Astrocyte (in vitro differentiated cells and primary cell): ENCODE measurements at regions not wholly inside any gene's neighbourhood (a gene's known extent, or its start where the extent isn't known, plus 50 kb on each side); places are given as distances from the start of the nearest gene placed in this dataset.

Source experiments
- DNase-seq: peaks from one replicate; pipeline ENCODE4 v3.0.0-alpha.2; 2010; ENCODE audit warnings: low read depth
- FAIRE-seq: peaks from 2 replicates; lab custom pipeline; 2011; peaks lifted over from hg19 to GRCh38; lab: Jason Lieb, UNC
- H2AFZ ChIP-seq: 2 replicates; pipeline ENCODE4 v1.6.0; 2012; ENCODE audit warnings: low read depth, low read length, inconsistent platforms
- H3K27ac ChIP-seq: 2 replicates; pipeline ENCODE4 v1.5.1; 2011; ENCODE audit warnings: low read depth, low read length, inconsistent platforms
- H3K27me3 ChIP-seq: 2 replicates; pipeline ENCODE4 v1.6.0; 2011; ENCODE audit warnings: low read length, inconsistent platforms; ENCODE audit not compliant: insufficient read depth
- H3K36me3 ChIP-seq: 2 replicates; pipeline ENCODE4 v1.5.1; 2011; ENCODE audit warnings: low read length, inconsistent platforms; ENCODE audit not compliant: insufficient read depth
- H3K4me1 ChIP-seq: 2 replicates; pipeline ENCODE4 v1.5.1; 2011; ENCODE audit warnings: low read length, inconsistent platforms; ENCODE audit not compliant: insufficient read depth
- H3K4me2 ChIP-seq: 2 replicates; pipeline ENCODE4 v1.6.0; 2012; ENCODE audit warnings: low read length, inconsistent platforms
- H3K4me3 ChIP-seq: 2 replicates; pipeline ENCODE4 v1.5.1; 2011; ENCODE audit warnings: low read depth, mild to moderate bottlenecking, low read length, inconsistent platforms; ENCODE audit not compliant: insufficient read depth
- H3K79me2 ChIP-seq: 2 replicates; pipeline ENCODE4 v1.6.0; 2012; ENCODE audit warnings: mild to moderate bottlenecking, low read length, inconsistent platforms; ENCODE audit not compliant: insufficient read depth
- H3K9ac ChIP-seq: 2 replicates; pipeline ENCODE4 v1.6.0; 2012; ENCODE audit warnings: mild to moderate bottlenecking, low read length, inconsistent platforms
- H3K9me3 ChIP-seq: 2 replicates; pipeline ENCODE4 v1.5.1; 2012; ENCODE audit warnings: low read depth, mild to moderate bottlenecking, low read length, inconsistent platforms; ENCODE audit not compliant: insufficient read depth
- H4K20me1 ChIP-seq: 2 replicates; pipeline ENCODE4 v1.6.0; 2012; ENCODE audit warnings: low read length, inconsistent platforms; ENCODE audit not compliant: insufficient read depth
- H3K27ac Mint-ChIP-seq: one replicate; pipeline ENCODE4 v1.8.0; 2021; ENCODE audit warnings: mild to moderate bottlenecking, mixed read lengths; ENCODE audit not compliant: unreplicated experiment
- H3K27me3 Mint-ChIP-seq: one replicate; pipeline ENCODE4 v1.8.0; 2021; ENCODE audit warnings: low read depth, mixed read lengths; ENCODE audit not compliant: unreplicated experiment
- H3K36me3 Mint-ChIP-seq: one replicate; pipeline ENCODE4 v1.8.0; 2021; ENCODE audit warnings: low read depth, mixed read lengths; ENCODE audit not compliant: unreplicated experiment
- H3K4me1 Mint-ChIP-seq: one replicate; pipeline ENCODE4 v1.8.0; 2021; ENCODE audit warnings: low read depth, mixed read lengths; ENCODE audit not compliant: unreplicated experiment
- H3K4me3 Mint-ChIP-seq: one replicate; pipeline ENCODE4 v1.8.0; 2021; ENCODE audit warnings: mild to moderate bottlenecking, moderate library complexity, mixed read lengths; ENCODE audit not compliant: unreplicated experiment
- H3K9me3 Mint-ChIP-seq: one replicate; pipeline ENCODE4 v1.8.0; 2021; ENCODE audit warnings: mild to moderate bottlenecking, mixed read lengths; ENCODE audit not compliant: unreplicated experiment
- EZH2 ChIP-seq: IDR thresholded peaks from 2 replicates; pipeline ENCODE4 v1.6.1; 2012; ENCODE audit warnings: mild to moderate bottlenecking, low read length, inconsistent platforms; ENCODE audit not compliant: insufficient read depth
- TF ChIP-seq, protein P1 (sequence below): IDR thresholded peaks from 2 replicates; pipeline ENCODE4 v1.5.1; 2011; ENCODE audit warnings: low read depth, mild to moderate bottlenecking, inconsistent platforms, low read length, moderate library complexity; ENCODE audit not compliant: insufficient read depth

DNA sequence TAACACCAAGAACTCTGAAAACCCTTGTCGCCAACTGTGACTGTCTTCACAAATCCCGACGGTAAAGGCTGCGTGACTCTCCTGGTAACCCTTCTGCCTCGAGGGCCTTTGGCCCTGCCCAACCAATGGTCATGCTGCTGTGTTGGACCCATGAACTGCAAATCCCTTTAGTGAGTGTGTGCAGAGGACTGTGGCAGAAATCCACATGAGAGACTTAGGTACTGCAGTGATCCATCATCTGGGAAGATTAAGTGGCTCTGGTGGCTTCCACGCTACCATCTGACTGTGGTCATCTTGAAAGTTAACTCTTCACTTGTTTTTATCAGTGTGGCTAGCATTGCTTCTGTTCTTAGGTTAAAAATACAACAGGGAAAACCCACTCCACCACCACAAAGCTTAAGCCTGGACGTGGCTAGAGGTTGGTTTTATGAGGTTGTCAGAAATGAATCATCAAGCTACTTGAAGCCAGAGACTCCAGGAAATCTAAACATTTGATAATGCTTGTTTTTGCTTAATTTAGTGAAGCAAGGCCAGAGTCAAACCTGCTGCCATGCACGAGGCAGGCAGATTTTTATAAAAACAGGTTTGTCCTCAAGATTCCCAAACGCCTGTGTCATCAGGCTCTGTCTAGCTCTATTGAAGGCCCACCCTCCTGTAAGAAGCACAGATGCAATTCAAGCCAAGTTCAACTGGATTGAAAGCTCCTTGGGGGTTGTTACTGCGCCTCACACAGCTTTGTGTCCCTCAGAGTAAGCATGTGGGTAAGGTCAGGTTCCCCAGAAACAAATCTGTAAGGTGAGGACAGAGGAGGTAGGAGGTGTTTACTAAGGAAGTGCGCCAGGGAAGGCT, 52.7 kb upstream of the ERCC6L2 start:
- no peaks in the 10 kb centered on the region for H3K79me2 ChIP-seq
- peak; percentile 26 for TF ChIP-seq EZH2
- TF ChIP-seq, protein P1, sequence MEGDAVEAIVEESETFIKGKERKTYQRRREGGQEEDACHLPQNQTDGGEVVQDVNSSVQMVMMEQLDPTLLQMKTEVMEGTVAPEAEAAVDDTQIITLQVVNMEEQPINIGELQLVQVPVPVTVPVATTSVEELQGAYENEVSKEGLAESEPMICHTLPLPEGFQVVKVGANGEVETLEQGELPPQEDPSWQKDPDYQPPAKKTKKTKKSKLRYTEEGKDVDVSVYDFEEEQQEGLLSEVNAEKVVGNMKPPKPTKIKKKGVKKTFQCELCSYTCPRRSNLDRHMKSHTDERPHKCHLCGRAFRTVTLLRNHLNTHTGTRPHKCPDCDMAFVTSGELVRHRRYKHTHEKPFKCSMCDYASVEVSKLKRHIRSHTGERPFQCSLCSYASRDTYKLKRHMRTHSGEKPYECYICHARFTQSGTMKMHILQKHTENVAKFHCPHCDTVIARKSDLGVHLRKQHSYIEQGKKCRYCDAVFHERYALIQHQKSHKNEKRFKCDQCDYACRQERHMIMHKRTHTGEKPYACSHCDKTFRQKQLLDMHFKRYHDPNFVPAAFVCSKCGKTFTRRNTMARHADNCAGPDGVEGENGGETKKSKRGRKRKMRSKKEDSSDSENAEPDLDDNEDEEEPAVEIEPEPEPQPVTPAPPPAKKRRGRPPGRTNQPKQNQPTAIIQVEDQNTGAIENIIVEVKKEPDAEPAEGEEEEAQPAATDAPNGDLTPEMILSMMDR = no peak
- no peak overlapping the region for H3K4me3 Mint-ChIP-seq
- H3K4me1 Mint-ChIP-seq = peaks cover 28% of the 10 kb centered on the region
- H3K27me3 Mint-ChIP-seq = peaks cover 10% of the 10 kb centered on the region
- FAIRE-seq (peak; percentile 55), DNase-seq (peak; percentile 98)
- no peaks in the 10 kb centered on the region for H3K36me3 Mint-ChIP-seq
- no peaks in the 10 kb centered on the region for H3K9me3 Mint-ChIP-seq
- no peak overlapping the region for H3K27ac ChIP-seq
- peaks cover 42% of the 10 kb centered on the region for H3K27me3 ChIP-seq
- H3K27ac Mint-ChIP-seq = peak overlapping the region; percentile 92
- no peak overlapping the region for H2AFZ ChIP-seq
- no peak overlapping the region for H3K9ac ChIP-seq
- no peaks in the 10 kb centered on the region for H3K36me3 ChIP-seq
- no peak overlapping the region for H3K4me3 ChIP-seq
- H3K4me2 ChIP-seq = peak overlapping the region; percentile 48
- peaks cover 13% of the 10 kb centered on the region for H3K4me1 ChIP-seq
- peaks cover 18% of the 10 kb centered on the region for H4K20me1 ChIP-seq
- no peaks in the 10 kb centered on the region for H3K9me3 ChIP-seq

GRCh38 chr9:95822015-95822414, 53.5 kb upstream of the ERCC6L2 start:
- Histone ChIP-seq H3K9me3 (no peaks in the 10 kb centered on the region), H3K9ac (no peak overlapping the region), H3K4me1 (peaks cover 13% of the 10 kb centered on the region), H2AFZ (no peak overlapping the region), H3K79me2 (no peaks in the 10 kb centered on the region), H3K4me3 (no peak overlapping the region), H4K20me1 (peaks cover 18% of the 10 kb centered on the region), H3K27ac (no peak overlapping the region), H3K27me3 (peaks cover 40% of the 10 kb centered on the region), H3K4me2 (peak overlapping the region; percentile 45), H3K36me3 (no peaks in the 10 kb centered on the region)
- FAIRE-seq (no peak), DNase-seq (no peak)
- no peaks in the 10 kb centered on the region for H3K9me3 Mint-ChIP-seq
- peaks cover 6% of the 10 kb centered on the region for H3K27me3 Mint-ChIP-seq
- no peak overlapping the region for H3K4me3 Mint-ChIP-seq
- no peaks in the 10 kb centered on the region for H3K36me3 Mint-ChIP-seq
- peaks cover 32% of the 10 kb centered on the region for H3K4me1 Mint-ChIP-seq
- peak overlapping the region; percentile 92 for H3K27ac Mint-ChIP-seq
- no peak for TF ChIP-seq EZH2
- TF ChIP-seq, protein P1 = no peak

GRCh38 chr9:95820074-95820473, 55.4 kb upstream of the ERCC6L2 start:
- Histone ChIP-seq H3K4me3 (no peak overlapping the region), H2AFZ (no peak overlapping the region), H3K4me2 (no peak overlapping the region), H3K27me3 (peaks cover 27% of the 10 kb centered on the region), H3K9me3 (no peaks in the 10 kb centered on the region), H3K79me2 (no peaks in the 10 kb centered on the region), H3K36me3 (no peaks in the 10 kb centered on the region), H4K20me1 (peaks cover 14% of the 10 kb centered on the region), H3K4me1 (peaks cover 13% of the 10 kb centered on the region), H3K27ac (no peak overlapping the region), H3K9ac (no peak overlapping the region)
- TF ChIP-seq, protein P1 = no peak
- TF ChIP-seq EZH2 = no peak
- peaks cover 2% of the 10 kb centered on the region for H3K9me3 Mint-ChIP-seq
- peak overlapping the region; percentile 50 for H3K4me3 Mint-ChIP-seq
- no peak overlapping the region for H3K27ac Mint-ChIP-seq
- DNase-seq = no peak
- H3K27me3 Mint-ChIP-seq = no peaks in the 10 kb centered on the region
- no peak for FAIRE-seq
- peaks cover 46% of the 10 kb centered on the region for H3K4me1 Mint-ChIP-seq
- no peaks in the 10 kb centered on the region for H3K36me3 Mint-ChIP-seq
